Fibroblast of skin of scalp (primary cell): ENCODE measurements at regions not wholly inside any gene's neighbourhood (a gene's known extent, or its start where the extent isn't known, plus 50 kb on each side); places are given as distances from the start of the nearest gene placed in this dataset.
A peak's percentile ranks its signal among the peaks of the same experiment; 100 is the strongest.

Experiments
- DNase-seq: peaks from one replicate; pipeline ENCODE4 v3.0.0-alpha.2; 2013

- DNase-seq = peak; percentile 21
Observed at GRCh38 chr10:111836064-111836463, 347.5 kb downstream of the GPAM start.

DNA sequence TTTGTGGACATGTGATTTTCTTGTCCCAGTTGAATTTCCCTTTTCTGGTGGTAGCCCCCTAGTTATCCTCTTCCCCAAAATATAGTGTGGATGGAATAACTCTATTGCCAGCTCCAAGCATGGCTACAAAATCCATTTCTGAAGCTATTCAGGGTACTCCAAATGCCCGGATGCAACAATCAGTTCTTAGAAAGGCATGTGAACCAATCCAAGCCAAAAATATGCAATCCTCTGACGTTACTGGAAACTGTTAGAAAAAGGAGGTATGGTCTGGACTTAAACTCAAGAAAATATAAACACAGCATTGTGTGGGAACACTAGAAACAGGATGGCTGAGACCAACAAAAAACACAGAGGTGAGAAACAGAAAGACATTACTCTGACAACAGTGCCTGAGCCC, 347.0 kb downstream of the GPAM start:
- DNase-seq = peak; percentile 45

DNA sequence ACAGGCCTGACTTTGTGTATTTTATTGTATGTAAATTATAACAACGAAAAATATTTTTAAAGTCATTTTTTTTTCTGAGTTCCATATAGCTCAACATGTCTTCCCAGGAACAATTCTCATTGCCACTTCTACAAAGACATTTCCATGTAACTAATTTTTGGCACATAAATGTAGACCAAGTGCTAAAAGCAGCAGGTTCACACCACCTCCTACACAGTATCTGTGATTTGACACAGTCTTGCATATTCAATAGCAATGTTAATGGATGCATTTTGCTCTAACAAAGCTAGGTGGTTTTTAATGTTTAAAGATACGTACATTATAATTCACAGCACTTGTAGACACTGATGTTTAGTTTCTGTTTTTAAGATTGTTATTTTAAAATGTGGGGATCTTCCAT, 346.5 kb downstream of the GPAM start:
- no peak for DNase-seq

DNA sequence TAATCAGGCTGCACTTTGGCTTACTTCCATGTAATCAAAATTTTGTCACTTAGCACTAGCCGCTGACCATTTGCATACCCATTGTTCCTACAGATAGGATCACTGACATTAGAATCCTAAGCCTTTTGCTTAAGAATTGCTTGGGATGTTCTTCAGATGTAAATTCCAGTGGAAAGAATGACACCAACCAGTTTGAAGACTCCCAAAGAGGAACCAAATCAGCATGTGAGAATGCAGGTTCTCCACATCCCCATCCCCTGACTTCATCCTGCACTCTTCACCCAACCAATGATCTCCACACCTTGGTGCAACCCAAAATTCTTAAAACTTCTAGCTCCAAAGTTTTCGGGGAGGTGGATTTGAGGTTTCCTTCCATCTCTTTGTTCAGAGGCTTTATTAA, 345.6 kb downstream of the GPAM start:
- no peak for DNase-seq

- DNase-seq = no peak
Observed at GRCh38 chr10:111840546-111840945, 343.0 kb downstream of the GPAM start.

DNA sequence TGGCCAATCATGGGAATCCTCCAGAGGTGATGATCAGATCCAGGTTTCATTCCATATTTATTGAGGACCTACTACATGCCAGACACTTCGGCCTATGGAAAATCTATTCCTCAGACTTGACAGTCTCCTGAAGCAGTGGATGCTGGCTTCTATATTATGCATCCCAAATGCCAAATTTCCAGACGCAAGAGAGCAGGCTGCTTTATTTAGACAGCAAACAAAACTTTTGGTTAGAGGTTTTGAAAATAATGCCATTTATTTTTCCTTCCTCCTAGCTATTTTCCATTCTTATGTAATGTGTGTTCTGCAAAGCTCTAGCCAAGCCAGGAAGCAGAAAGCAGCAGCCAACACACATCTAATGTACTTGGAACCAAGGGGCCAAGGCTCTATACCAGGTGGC, 330.8 kb downstream of the GPAM start:
- DNase-seq = no peak

DNA sequence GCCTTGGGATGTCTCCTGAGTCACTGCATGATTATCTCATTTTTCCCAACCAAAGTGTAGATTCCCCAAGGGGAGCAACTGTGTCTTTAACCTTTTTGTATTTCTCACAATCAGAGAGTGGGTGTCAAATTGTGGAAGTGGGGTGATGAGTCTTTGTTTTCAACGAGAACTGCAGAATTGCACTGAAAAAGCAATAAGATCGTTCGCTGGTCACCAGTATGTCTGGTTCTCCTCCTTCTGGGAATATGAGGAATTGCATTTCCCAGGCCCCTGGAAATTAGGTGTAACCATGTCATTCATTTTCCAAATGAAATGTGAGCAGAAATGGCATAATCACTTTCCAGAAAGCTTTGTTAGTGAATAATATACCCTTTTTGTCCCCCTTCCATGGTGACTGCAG, 326.9 kb downstream of the GPAM start:
- DNase-seq = peak; percentile 22

- DNase-seq = no peak
Observed at GRCh38 chr10:111865550-111865949, 318.0 kb downstream of the GPAM start.

DNA sequence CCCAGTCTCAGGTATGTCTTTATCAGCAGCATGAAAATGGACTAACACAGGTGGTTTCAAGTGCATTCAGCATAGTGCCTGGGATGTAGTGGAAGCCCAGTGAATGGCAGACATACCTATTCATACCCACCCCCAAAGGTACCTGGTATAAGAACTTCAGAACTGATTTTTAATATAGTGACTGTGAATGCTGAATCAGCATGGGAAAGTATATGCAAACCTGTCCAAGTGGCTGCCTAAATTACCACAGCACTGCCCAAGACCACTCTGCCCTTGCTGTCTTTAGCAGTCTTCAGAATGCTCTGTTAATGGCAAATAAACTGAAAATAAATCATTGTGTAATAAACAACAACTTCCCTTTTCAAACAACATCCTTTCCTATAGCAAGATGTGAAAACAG, 312.1 kb downstream of the GPAM start:
- DNase-seq = no peak

DNA sequence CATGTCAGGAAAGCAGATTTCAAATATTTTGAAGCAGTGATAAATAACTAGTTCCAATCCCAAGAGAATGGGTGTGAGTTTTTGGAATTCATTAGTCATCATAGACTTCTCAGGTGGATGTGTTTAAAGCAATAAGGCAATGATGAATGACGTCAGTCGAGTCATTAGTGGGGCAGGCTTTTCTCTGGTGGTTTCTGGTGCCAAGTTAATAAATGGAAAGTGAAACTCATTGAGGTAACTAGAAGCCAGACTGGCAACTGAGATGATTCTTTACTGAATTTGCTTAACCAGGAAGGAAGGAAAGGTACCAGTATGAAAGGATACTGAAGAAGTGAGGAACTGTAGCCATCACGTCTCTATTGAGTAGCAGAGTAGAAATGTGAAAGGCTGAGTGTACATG, 311.0 kb downstream of the GPAM start:
- DNase-seq = peak; percentile 15

- DNase-seq = no peak
Observed at GRCh38 chr10:111873041-111873440, 310.5 kb downstream of the GPAM start.

- DNase-seq = no peak
Observed at GRCh38 chr10:111873621-111874135, 309.9 kb downstream of the GPAM start.

DNA sequence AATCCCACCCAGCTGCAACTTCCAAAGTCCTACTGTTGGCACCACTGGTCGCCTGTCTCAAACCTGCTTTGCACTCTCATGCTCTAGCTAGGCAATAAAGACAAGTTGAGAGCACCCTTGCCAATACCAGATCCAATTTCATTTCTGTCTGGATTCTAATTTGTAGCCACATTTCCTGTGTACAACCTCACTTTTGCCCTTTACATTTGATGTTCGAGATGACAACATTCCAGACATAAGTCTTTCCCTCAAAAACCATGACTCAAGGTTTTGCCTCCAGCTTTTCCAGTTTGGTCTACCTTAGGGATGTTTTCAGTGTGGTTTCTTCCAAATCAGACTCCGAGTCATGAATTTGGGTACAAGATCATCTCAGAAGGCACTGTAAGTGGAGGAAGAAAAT, 309.0 kb downstream of the GPAM start:
- peak; percentile 70 for DNase-seq

GRCh38 chr10:111875725-111876124, 307.8 kb downstream of the GPAM start:
- peak; percentile 77 for DNase-seq

- DNase-seq = no peak
Observed at GRCh38 chr10:111877258-111877657, 306.3 kb downstream of the GPAM start.

GRCh38 chr10:111879969-111880368, 303.6 kb downstream of the GPAM start:
- peak; percentile 29 for DNase-seq

- peak; percentile 9 for DNase-seq
Observed at GRCh38 chr10:111885046-111885445, 298.5 kb downstream of the GPAM start.

DNA sequence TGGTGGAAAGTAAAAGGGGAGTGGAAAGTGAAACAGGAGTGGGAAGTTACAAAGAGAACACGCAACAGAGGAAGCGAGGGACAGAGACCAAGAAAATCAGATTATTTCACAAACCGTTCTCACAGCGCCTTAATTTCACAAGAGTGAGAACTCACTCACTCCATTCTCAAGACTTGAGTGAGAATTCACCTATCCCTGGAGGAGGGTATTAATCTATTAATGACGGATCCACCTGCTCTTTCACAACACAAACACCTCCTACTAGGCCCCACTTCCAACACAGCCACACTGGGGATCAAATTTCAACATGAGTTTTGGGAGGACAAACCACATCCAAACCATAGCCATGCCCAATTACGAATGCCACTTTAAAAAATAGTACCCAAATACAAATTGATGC, 297.6 kb downstream of the GPAM start:
- DNase-seq = no peak

- DNase-seq = no peak
Observed at GRCh38 chr10:111887266-111887665, 296.3 kb downstream of the GPAM start.

DNA sequence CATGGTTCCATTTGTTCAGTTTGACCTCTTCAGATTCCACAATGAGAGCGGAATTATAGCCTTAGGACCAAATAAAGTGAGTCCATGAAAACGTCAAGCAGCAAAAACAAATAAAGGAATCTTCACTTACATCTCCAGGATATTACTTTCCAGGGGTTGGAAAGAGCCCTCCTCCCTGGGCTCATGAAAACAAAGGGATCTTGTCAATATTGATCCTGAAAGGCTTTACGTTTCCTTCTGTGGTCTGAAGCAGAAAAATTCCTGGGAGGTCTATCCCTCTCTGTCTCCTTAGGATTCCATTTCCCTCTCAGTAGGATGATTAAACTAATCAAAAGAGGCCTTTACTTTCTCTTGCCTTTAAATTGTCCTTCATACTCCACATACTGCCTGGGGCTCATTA, 293.5 kb downstream of the GPAM start:
- DNase-seq = no peak

GRCh38 chr10:111916011-111916410, 267.6 kb downstream of the GPAM start:
- no peak for DNase-seq

DNA sequence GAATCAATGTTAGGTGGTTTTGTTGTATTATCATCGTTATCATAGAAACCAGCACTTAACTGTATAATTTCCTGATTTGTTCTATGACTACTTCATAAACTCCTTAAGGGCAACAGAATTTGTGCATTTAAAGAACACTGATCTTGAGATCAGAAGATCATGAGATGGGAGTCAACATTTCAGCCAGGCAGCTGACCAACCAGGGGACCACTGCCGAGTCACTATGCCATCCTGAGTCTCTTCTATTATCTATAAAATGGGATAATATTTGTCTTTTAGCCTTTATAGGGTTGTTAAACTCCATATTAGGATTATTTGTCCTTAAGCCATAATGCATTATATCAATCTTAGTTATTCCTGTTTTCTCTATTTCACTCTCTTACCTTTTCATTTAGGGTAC, 261.7 kb downstream of the GPAM start:
- no peak for DNase-seq

DNA sequence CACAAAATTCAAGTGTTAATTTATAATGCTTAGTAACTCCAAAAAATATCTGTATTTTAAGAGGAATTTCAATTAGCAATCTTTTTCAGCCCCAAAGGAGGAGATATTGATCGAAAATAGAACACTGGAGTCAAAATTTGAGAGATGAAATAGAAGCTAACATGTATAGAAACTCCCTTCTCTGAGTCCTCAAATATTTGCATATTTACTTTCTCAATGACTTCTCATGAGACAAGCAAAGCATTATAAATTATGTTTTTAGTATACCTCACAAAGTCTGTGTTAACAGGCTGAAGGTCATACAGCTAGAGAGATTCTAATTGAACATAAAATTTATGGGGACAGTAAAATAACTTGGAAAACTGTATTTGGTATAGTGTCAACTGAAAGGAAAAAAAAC, 260.5 kb downstream of the GPAM start:
- DNase-seq = no peak

GRCh38 chr10:111926286-111926685, 257.3 kb downstream of the GPAM start:
- no peak for DNase-seq

- DNase-seq = no peak
Observed at GRCh38 chr10:111933937-111934336, 249.6 kb downstream of the GPAM start.

DNA sequence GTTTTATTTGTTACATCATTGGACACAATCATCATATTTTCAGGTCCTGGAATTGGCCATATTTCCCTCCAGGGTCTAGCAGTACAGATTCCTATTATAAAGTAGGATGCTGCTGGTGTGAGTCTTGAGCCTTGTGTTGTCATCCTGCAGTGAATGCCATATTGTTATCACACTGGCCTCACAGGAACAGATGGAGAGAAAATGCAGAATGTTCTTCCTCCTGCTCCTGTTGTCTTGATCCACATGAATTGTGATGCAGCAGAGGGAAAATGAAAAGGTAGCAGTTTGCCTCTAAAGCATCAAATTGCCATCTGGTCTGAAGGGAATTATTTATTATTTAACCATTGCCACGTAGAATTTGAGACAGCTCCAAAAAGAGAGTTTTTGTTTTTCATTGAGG, 248.6 kb downstream of the GPAM start:
- DNase-seq = no peak
